ENCODE measurements at regions not wholly inside any gene's neighbourhood (a gene's known extent, or its start where the extent isn't known, plus 50 kb on each side); places are given as distances from the start of the nearest gene placed in this dataset.

DNA sequence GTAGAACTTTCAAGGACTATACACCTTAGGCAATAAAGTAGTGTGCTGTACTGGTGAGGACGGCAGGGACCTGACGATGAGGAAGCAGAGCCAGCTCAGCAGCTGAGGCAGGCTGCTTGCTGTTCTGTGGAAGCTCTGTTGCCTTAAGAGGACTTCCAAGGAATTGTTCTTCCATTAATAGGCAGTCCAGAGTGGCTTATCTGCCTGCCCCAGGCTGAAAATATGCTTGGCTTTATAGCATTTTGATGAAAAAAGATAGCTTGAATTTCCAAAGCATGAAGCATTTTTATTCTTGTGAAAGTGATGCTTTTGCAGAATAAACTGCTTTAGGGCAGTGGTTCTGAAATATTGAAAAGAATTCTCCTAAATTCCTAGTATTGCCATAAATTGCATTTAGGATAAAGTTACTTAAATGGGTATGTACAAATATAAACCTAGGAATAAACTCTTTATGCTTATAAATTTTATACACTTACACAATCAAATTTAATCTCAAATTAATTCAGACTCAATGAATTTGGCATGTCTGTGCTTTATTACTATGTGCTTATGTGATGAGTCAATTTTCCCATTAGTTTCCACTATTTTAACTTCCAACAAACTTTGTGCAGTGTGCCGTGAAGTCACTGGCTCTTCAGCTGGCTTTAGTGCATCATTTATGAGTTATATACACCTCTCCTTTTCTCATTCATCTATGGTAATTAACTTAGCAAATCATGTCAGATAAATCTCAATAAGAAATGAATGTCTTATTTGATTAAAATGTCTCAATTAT lies 231.0 kb upstream of the RASGRP1 start:
- no peaks in the 10 kb centered on the region for H3K9me3 ChIP-seq (ENCODE audit: low read length)
- no peak for ATAC-seq
- 22% methylated on average over 3 of the region's 3 CpGs for WGBS (ENCODE audit: low lambda C conversion rate)
- in situ Hi-C loops (cut with HindIII; ENCODE audit: extremely low pct_ligation_motif_present, low pct_unique_long_range_greater_than_20kb) = no loop called here
- H3K36me3 ChIP-seq (replicated peaks in 1 of 2; ENCODE audit: control insufficient read depth in 1 of 2, insufficient read depth in 2 of 2, low read length in 2 of 2) = no peaks in the 10 kb centered on the region
- DNase-seq (ENCODE audit: low spot score) = no peak
- ChIA-PET CTCF (ENCODE audit: low intra/inter-chr PET ratio, low total read pairs) (no interaction called here), POLR2A (no interaction called here)
- BruUV-seq (replicated peaks) = no TSS peak
- FAIRE-seq = no peak
- no peaks in the 10 kb centered on the region for H4K20me1 ChIP-seq (ENCODE audit: insufficient read depth, low read length)
- TF ChIP-seq KLF15 (CRISPR knock-in tag; IDR thresholded peaks at IDR 0.05; ENCODE audit: borderline replicate concordance) = no peak
- TF ChIP-seq, protein P1, sequence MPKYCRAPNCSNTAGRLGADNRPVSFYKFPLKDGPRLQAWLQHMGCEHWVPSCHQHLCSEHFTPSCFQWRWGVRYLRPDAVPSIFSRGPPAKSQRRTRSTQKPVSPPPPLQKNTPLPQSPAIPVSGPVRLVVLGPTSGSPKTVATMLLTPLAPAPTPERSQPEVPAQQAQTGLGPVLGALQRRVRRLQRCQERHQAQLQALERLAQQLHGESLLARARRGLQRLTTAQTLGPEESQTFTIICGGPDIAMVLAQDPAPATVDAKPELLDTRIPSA (CRISPR knock-in tag; IDR thresholded peaks at IDR 0.05; ENCODE audit: borderline replicate concordance) = no peak
- no peak for TF ChIP-seq ZNF644 (CRISPR knock-in tag; IDR thresholded peaks at IDR 0.05; ENCODE audit: low read depth)
- no peak for TF ChIP-seq ZNF7 (CRISPR knock-in tag; IDR thresholded peaks at IDR 0.05)
- TF ChIP-seq ZNF792 (CRISPR knock-in tag; IDR thresholded peaks at IDR 0.05) = no peak
- no peak for TF ChIP-seq DR1 (CRISPR knock-in tag; IDR thresholded peaks at IDR 0.05)
- TF ChIP-seq ZFP36L2 (CRISPR knock-in tag; IDR thresholded peaks at IDR 0.05) = no peak
- TF ChIP-seq, protein P2, sequence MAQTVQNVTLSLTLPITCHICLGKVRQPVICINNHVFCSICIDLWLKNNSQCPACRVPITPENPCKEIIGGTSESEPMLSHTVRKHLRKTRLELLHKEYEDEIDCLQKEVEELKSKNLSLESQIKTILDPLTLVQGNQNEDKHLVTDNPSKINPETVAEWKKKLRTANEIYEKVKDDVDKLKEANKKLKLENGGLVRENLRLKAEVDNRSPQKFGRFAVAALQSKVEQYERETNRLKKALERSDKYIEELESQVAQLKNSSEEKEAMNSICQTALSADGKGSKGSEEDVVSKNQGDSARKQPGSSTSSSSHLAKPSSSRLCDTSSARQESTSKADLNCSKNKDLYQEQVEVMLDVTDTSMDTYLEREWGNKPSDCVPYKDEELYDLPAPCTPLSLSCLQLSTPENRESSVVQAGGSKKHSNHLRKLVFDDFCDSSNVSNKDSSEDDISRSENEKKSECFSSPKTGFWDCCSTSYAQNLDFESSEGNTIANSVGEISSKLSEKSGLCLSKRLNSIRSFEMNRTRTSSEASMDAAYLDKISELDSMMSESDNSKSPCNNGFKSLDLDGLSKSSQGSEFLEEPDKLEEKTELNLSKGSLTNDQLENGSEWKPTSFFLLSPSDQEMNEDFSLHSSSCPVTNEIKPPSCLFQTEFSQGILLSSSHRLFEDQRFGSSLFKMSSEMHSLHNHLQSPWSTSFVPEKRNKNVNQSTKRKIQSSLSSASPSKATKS (CRISPR knock-in tag; IDR thresholded peaks at IDR 0.05) = no peak
- TF ChIP-seq NCOA5 (CRISPR knock-in tag; IDR thresholded peaks at IDR 0.05) = no peak
- H3K4me1 ChIP-seq (ENCODE audit: insufficient read depth, low read length) = no peaks in the 10 kb centered on the region
- no peaks in the 10 kb centered on the region for H3K79me2 ChIP-seq (ENCODE audit: insufficient read depth, low read length)
- H3K9ac ChIP-seq (ENCODE audit: insufficient read depth, low read depth, low read length) = no peak overlapping the region
- no peaks in the 10 kb centered on the region for H3K27me3 ChIP-seq (ENCODE audit: control insufficient read depth in 1 of 2, insufficient read depth in 2 of 2, low read length in 2 of 2)
- intact Hi-C loops (cut with micrococcal nuclease; ENCODE audit: unreplicated experiment) = no loop called here
- H3K4me2 ChIP-seq (ENCODE audit: low read depth, low read length) = no peak overlapping the region
- H2AFZ ChIP-seq (ENCODE audit: low read length) = no peak overlapping the region
- no peak overlapping the region for H3K27ac ChIP-seq (ENCODE audit: extremely low read length, insufficient read depth, low read length)
- no peak overlapping the region for H3K4me3 ChIP-seq (replicated peaks in 1 of 3; ENCODE audit: insufficient read depth in 1 of 3, low read depth in 2 of 3, low read length in 3 of 3)
